ENCODE measurements at regions not wholly inside any gene's neighbourhood (a gene's known extent, or its start where the extent isn't known, plus 50 kb on each side); places are given as distances from the start of the nearest gene placed in this dataset.

GRCh38 chr16:62253966-62254365 lies 217.7 kb upstream of the CDH8 start:
- TF ChIP-seq NFIC (IDR thresholded peaks at IDR 0.05) = no peak
- no peak for TF ChIP-seq REST (IDR thresholded peaks at IDR 0.05; ENCODE audit: low read depth)
- TF ChIP-seq RAD21 (IDR thresholded peaks at IDR 0.05; ENCODE audit: low read depth) = no peak

- TF ChIP-seq USF1 (IDR thresholded peaks at IDR 0.05) = no peak
- no peak for TF ChIP-seq TEAD4 (IDR thresholded peaks at IDR 0.05)
- no peak for TF ChIP-seq EGR1 (IDR thresholded peaks at IDR 0.05)
- TF ChIP-seq CEBPB (IDR thresholded peaks at IDR 0.05) = no peak
- no peak for TF ChIP-seq ZBTB7A (IDR thresholded peaks at IDR 0.05; ENCODE audit: low read depth)
- TF ChIP-seq RAD21 (IDR thresholded peaks at IDR 0.05; ENCODE audit: low read depth) = no peak
- no peak for TF ChIP-seq TAF1 (IDR thresholded peaks at IDR 0.05; ENCODE audit: low read depth)
- no peak for TF ChIP-seq REST (IDR thresholded peaks at IDR 0.05; ENCODE audit: low read depth)
- no peak for TF ChIP-seq EP300 (IDR thresholded peaks at IDR 0.05; ENCODE audit: borderline replicate concordance)
- TF ChIP-seq MAX (IDR thresholded peaks at IDR 0.05) = no peak
- TF ChIP-seq NFIC (IDR thresholded peaks at IDR 0.05) = no peak
- TF ChIP-seq FOXM1 (IDR thresholded peaks at IDR 0.05; ENCODE audit: borderline replicate concordance, low read depth) = no peak
- no peak for TF ChIP-seq TCF12 (IDR thresholded peaks at IDR 0.05; ENCODE audit: low read depth)
- TF ChIP-seq CREB1 (IDR thresholded peaks at IDR 0.05; ENCODE audit: low read depth) = no peak
- TF ChIP-seq YY1 (IDR thresholded peaks at IDR 0.05; ENCODE audit: low read depth) = no peak
These were observed 212.8 kb upstream of the CDH8 start for GRCh38 chr16:62249069-62249468.

- TF ChIP-seq CEBPB (IDR thresholded peaks at IDR 0.05) (no peak), RAD21 (IDR thresholded peaks at IDR 0.05; ENCODE audit: low read depth) (no peak)
These were observed 204.5 kb upstream of the CDH8 start for GRCh38 chr16:62240722-62241121.

GRCh38 chr16:62225675-62226074 lies 189.4 kb upstream of the CDH8 start:
- TF ChIP-seq RAD21 (IDR thresholded peaks at IDR 0.05; ENCODE audit: low read depth) = peak; percentile 32
- no peak for TF ChIP-seq NFIC (IDR thresholded peaks at IDR 0.05)

GRCh38 chr16:62224646-62225209 lies 188.5 kb upstream of the CDH8 start:
- no peak for TF ChIP-seq EP300 (IDR thresholded peaks at IDR 0.05; ENCODE audit: borderline replicate concordance)
- TF ChIP-seq ZBTB7A (IDR thresholded peaks at IDR 0.05; ENCODE audit: low read depth) = no peak
- TF ChIP-seq EGR1 (IDR thresholded peaks at IDR 0.05) = no peak
- no peak for TF ChIP-seq TEAD4 (IDR thresholded peaks at IDR 0.05)
- no peak for TF ChIP-seq TAF1 (IDR thresholded peaks at IDR 0.05; ENCODE audit: low read depth)
- no peak for TF ChIP-seq USF1 (IDR thresholded peaks at IDR 0.05)
- TF ChIP-seq CREB1 (IDR thresholded peaks at IDR 0.05; ENCODE audit: low read depth) = no peak
- TF ChIP-seq MAX (IDR thresholded peaks at IDR 0.05) = no peak
- no peak for TF ChIP-seq REST (IDR thresholded peaks at IDR 0.05; ENCODE audit: low read depth)
- TF ChIP-seq FOXM1 (IDR thresholded peaks at IDR 0.05; ENCODE audit: borderline replicate concordance, low read depth) = no peak
- no peak for TF ChIP-seq NFIC (IDR thresholded peaks at IDR 0.05)
- no peak for TF ChIP-seq RAD21 (IDR thresholded peaks at IDR 0.05; ENCODE audit: low read depth)
